ENCODE measurements at regions not wholly inside any gene's neighbourhood (a gene's known extent, or its start where the extent isn't known, plus 50 kb on each side); places are given as distances from the start of the nearest gene placed in this dataset.

GRCh38 chr12:34348836-34349672 lies 326.8 kb downstream of the ALG10 start:
- DNase-seq = no peak

GRCh38 chr12:34349673-34349961 lies 327.3 kb downstream of the ALG10 start:
- no peak for DNase-seq

GRCh38 chr12:34350092-34351041 lies 328.1 kb downstream of the ALG10 start:
- no peak for DNase-seq

GRCh38 chr12:34352098-34352497 lies 329.8 kb downstream of the ALG10 start:
- no peak for DNase-seq

GRCh38 chr12:34354239-34355200 lies 332.2 kb downstream of the ALG10 start:
- DNase-seq = no peak

GRCh38 chr12:34356233-34356987 lies 334.1 kb downstream of the ALG10 start:
- DNase-seq = no peak

- DNase-seq = no peak
Measured at GRCh38 chr12:34357791-34358190, 335.5 kb downstream of the ALG10 start.

- no peak for DNase-seq
Measured at GRCh38 chr12:34358198-34358597, 335.9 kb downstream of the ALG10 start.

- DNase-seq = no peak
Measured at GRCh38 chr12:34361721-34362316, 339.5 kb downstream of the ALG10 start.

- no peak for DNase-seq
Measured at GRCh38 chr12:34363050-34363673, 340.9 kb downstream of the ALG10 start.

GRCh38 chr12:34368079-34368478 lies 345.8 kb downstream of the ALG10 start:
- no peak for DNase-seq

GRCh38 chr12:34371050-34371449 lies 348.8 kb downstream of the ALG10 start:
- DNase-seq = no peak

GRCh38 chr12:34372003-34372402 lies 349.7 kb downstream of the ALG10 start:
- no peak for DNase-seq

GRCh38 chr12:34373926-34374325 lies 351.6 kb downstream of the ALG10 start:
- no peak for DNase-seq

GRCh38 chr12:34376133-34376799 lies 354.0 kb downstream of the ALG10 start:
- DNase-seq = no peak

- DNase-seq = no peak
Measured at GRCh38 chr12:34377243-34378035, 355.1 kb downstream of the ALG10 start.

- DNase-seq = no peak
Measured at GRCh38 chr12:34379142-34379541, 356.8 kb downstream of the ALG10 start.

GRCh38 chr12:34384693-34385092 lies 362.4 kb downstream of the ALG10 start:
- no peak for DNase-seq

- no peak for DNase-seq
Measured at GRCh38 chr12:34386016-34386415, 363.7 kb downstream of the ALG10 start.
